GM18907 (cell line): ENCODE measurements at regions not wholly inside any gene's neighbourhood (a gene's known extent, or its start where the extent isn't known, plus 50 kb on each side); places are given as distances from the start of the nearest gene placed in this dataset.
"Not testable (repeated sequence)": the region's sequence is repeated elsewhere in the genome, so short reads cannot be mapped to it uniquely, and the experiment has no call there.

Experiments used
- ATAC-seq: cut with Tn5 transposase; IDR thresholded peaks from one replicate; pipeline ENCODE4 v1.9.1; 2021; ENCODE audit warnings: mild to moderate bottlenecking, moderate library complexity; ENCODE audit not compliant: unreplicated experiment

- no peak for ATAC-seq
These were observed 286.4 kb downstream of the PRDM5 start for GRCh38 chr4:120636120-120636630.

- ATAC-seq, result no peak
These were observed 288.7 kb downstream of the PRDM5 start for GRCh38 chr4:120633810-120634209.

GRCh38 chr4:120630427-120630826, 292.1 kb downstream of the PRDM5 start:
- ATAC-seq, result no peak

- no peak for ATAC-seq
These were observed 292.9 kb downstream of the PRDM5 start for GRCh38 chr4:120629546-120630108.

- no peak for ATAC-seq
These were observed 299.9 kb downstream of the PRDM5 start for GRCh38 chr4:120622601-120623000.

GRCh38 chr4:120617171-120617570, 305.4 kb downstream of the PRDM5 start:
- ATAC-seq, result no peak

- no peak for ATAC-seq
These were observed 306.5 kb downstream of the PRDM5 start for GRCh38 chr4:120616041-120616440.

GRCh38 chr4:120613778-120614177, 308.7 kb downstream of the PRDM5 start:
- ATAC-seq, result no peak

GRCh38 chr4:120611092-120611491, 311.4 kb downstream of the PRDM5 start:
- no peak for ATAC-seq

GRCh38 chr4:120591038-120591437, 331.5 kb downstream of the PRDM5 start:
- no peak for ATAC-seq

GRCh38 chr4:120589787-120590186, 332.7 kb downstream of the PRDM5 start:
- no peak for ATAC-seq

- ATAC-seq, result no peak
These were observed 353.8 kb downstream of the PRDM5 start for GRCh38 chr4:120568731-120569130.

- ATAC-seq, result no peak
These were observed 360.9 kb downstream of the PRDM5 start for GRCh38 chr4:120561648-120562047.

GRCh38 chr4:120557372-120557771, 365.2 kb downstream of the PRDM5 start:
- no peak for ATAC-seq

GRCh38 chr4:120555058-120555457, 367.5 kb downstream of the PRDM5 start:
- ATAC-seq, result no peak

GRCh38 chr4:120554086-120554485, 368.4 kb downstream of the PRDM5 start:
- no peak for ATAC-seq

- ATAC-seq, result not testable (repeated sequence)
These were observed 371.8 kb downstream of the PRDM5 start for GRCh38 chr4:120550624-120551220.

- ATAC-seq, result no peak
These were observed 373.4 kb downstream of the PRDM5 start for GRCh38 chr4:120549011-120549570.

- ATAC-seq, result no peak
These were observed 377.1 kb downstream of the PRDM5 start for GRCh38 chr4:120545391-120545790.

GRCh38 chr4:120544838-120545237, 377.7 kb downstream of the PRDM5 start:
- ATAC-seq, result no peak

- ATAC-seq, result no peak
These were observed 381.9 kb downstream of the PRDM5 start for GRCh38 chr4:120540625-120541024.

GRCh38 chr4:120536884-120537283, 385.6 kb downstream of the PRDM5 start:
- no peak for ATAC-seq
